ENCODE measurements at regions not wholly inside any gene's neighbourhood (a gene's known extent, or its start where the extent isn't known, plus 50 kb on each side); places are given as distances from the start of the nearest gene placed in this dataset.
"Not testable (repeated sequence)": the region's sequence is repeated elsewhere in the genome, so short reads cannot be mapped to it uniquely, and the experiment has no call there.

DNA sequence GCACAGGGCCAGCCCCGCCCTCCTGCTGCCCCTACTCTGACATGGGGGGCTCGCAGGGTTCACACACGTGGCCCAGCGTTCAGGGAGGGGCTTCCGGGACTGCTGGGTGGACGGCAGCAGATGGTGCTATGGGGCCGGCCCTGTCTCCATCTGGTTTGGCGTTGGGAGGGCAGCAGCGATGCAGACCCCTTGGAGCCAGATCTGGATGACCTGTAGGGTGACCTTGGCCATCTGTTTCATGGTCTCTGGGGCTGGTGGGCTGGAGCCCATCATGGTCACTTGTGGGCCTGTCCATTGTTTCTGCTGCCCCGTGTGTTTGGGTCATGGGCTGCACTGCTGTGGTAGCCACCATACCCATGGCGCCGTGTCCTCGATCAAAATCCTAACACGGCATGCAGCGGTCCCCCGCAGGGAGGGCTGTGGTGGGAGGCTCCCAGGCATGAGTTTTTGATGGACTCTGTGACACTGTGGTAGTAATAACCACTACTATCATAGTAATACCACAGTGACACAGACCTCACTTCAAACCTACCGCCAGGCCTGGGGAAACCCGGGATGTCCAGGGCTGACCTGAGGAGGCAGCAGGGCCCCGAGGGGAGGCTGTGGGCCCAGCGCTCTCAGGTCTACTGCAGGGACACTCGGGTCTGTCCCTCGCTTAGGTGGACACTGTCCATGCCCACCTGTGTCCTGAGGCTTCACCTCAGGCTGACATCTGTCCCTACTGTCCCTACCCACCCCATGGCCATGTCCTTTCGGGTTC, 359.4 kb downstream of the TMEM121 start:
- Histone ChIP-seq H3K36me3 (ENCODE audit: insufficient read depth) (no peaks in the 10 kb centered on the region), H3K27ac (no peak overlapping the region), H3K79me2 (ENCODE audit: insufficient read depth, low read depth) (no peaks in the 10 kb centered on the region), H3K4me3 (IDR thresholded peaks at IDR 0.05; ENCODE audit: insufficient read depth, low read depth, low read length) (no peak overlapping the region), H3K4me2 (no peak overlapping the region), H3K9ac (no peak overlapping the region), H3K4me1 (ENCODE audit: low read depth, poor library complexity, severe bottlenecking) (no peaks in the 10 kb centered on the region), H4K20me1 (ENCODE audit: insufficient read depth) (no peaks in the 10 kb centered on the region), H2AFZ (ENCODE audit: low read depth) (no peak overlapping the region), H3K27me3 (ENCODE audit: insufficient read depth, low read depth) (no peaks in the 10 kb centered on the region)
- TF ChIP-seq, protein P1, sequence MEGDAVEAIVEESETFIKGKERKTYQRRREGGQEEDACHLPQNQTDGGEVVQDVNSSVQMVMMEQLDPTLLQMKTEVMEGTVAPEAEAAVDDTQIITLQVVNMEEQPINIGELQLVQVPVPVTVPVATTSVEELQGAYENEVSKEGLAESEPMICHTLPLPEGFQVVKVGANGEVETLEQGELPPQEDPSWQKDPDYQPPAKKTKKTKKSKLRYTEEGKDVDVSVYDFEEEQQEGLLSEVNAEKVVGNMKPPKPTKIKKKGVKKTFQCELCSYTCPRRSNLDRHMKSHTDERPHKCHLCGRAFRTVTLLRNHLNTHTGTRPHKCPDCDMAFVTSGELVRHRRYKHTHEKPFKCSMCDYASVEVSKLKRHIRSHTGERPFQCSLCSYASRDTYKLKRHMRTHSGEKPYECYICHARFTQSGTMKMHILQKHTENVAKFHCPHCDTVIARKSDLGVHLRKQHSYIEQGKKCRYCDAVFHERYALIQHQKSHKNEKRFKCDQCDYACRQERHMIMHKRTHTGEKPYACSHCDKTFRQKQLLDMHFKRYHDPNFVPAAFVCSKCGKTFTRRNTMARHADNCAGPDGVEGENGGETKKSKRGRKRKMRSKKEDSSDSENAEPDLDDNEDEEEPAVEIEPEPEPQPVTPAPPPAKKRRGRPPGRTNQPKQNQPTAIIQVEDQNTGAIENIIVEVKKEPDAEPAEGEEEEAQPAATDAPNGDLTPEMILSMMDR (conservative IDR thresholded peaks at IDR 0.05; ENCODE audit: low read depth, low read length), result no peak

DNA sequence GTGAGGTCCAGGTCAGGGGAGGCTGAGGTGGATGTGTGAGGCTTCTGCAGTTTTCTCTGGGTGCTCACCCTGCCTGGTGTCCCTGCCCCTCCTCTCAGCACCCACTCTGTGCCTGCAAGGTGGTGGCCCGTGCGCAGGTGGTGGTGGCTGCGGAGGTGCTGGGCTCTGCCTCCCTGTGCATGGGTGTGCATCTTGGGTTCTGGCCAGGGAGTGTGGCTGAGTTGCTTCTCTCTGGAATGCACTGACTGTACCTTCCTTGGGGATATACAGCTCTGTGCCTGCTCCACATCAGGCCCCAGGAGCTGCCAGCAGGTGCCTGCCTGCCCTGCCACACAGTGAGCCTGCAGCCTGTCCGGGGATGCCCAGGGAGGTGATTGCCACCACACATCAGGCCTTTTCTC, 360.4 kb downstream of the TMEM121 start:
- H3K27me3 ChIP-seq (ENCODE audit: insufficient read depth, low read depth); H4K20me1 ChIP-seq (ENCODE audit: insufficient read depth); H3K4me2 ChIP-seq: not testable (repeated sequence)

DNA sequence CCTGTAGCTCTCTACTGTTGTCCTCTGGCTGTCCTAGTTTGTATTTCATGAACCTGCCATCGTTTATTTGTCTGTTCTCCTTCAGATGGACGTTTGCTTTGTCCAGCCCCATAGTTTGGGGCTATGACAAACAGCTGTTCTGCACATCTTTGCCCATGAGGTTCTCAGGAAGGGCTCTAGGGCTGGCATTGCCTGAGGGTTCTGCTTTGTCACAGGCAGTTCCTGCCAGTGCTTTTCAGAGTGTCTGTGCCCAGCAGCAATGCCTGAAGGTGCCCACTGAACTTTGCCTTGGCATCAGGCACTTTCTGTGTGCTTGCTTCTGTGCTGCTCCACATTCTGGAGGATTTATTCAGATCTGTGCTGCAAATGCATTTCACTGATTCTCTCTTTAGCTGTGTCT, 361.3 kb downstream of the TMEM121 start:
- Histone ChIP-seq H3K4me2 (no peak overlapping the region), H3K27ac (no peak overlapping the region)
- TF ChIP-seq, protein P1 (conservative IDR thresholded peaks at IDR 0.05; ENCODE audit: low read depth, low read length), result no peak

More for the DNA sequence above, 360.4 kb downstream of the TMEM121 start:
- H3K79me2 ChIP-seq (ENCODE audit: insufficient read depth, low read depth); H3K36me3 ChIP-seq (ENCODE audit: insufficient read depth); H3K27ac ChIP-seq; H3K4me3 ChIP-seq (IDR thresholded peaks at IDR 0.05; ENCODE audit: insufficient read depth, low read depth, low read length); H3K9ac ChIP-seq; H2AFZ ChIP-seq (ENCODE audit: low read depth); H3K4me1 ChIP-seq (ENCODE audit: low read depth, poor library complexity, severe bottlenecking): not testable (repeated sequence)

DNA sequence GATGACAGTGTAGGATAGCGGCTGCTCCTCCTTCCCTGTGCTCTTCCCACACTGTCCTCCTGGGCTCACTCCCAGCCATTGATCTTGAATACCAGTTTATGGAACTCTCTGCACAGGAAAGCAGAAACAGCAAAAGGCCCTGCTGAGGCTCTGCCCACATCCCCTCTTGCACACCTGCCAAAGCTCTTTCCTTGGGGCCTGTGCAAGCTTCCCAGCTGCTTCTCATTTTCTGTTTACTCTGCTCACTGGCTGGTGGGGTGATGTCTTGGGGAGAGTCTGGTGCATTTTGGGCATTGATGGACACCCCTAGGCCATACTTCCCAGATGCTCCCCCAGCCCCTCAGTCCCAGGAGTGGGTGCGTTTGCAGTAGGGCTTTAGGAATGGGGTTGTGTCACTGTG, 361.8 kb downstream of the TMEM121 start:
- Histone ChIP-seq H3K36me3 (ENCODE audit: insufficient read depth) (no peaks in the 10 kb centered on the region), H3K27me3 (ENCODE audit: insufficient read depth, low read depth) (no peaks in the 10 kb centered on the region), H3K79me2 (ENCODE audit: insufficient read depth, low read depth) (no peaks in the 10 kb centered on the region), H3K4me3 (IDR thresholded peaks at IDR 0.05; ENCODE audit: insufficient read depth, low read depth, low read length) (no peak overlapping the region), H4K20me1 (ENCODE audit: insufficient read depth) (no peaks in the 10 kb centered on the region), H2AFZ (ENCODE audit: low read depth) (no peak overlapping the region), H3K27ac (no peak overlapping the region), H3K9ac (no peak overlapping the region), H3K4me2 (no peak overlapping the region), H3K4me1 (ENCODE audit: low read depth, poor library complexity, severe bottlenecking) (no peaks in the 10 kb centered on the region)
- TF ChIP-seq, protein P1 (conservative IDR thresholded peaks at IDR 0.05; ENCODE audit: low read depth, low read length), result no peak

More for the DNA sequence above, 361.3 kb downstream of the TMEM121 start:
- Histone ChIP-seq H3K79me2 (ENCODE audit: insufficient read depth, low read depth) (no peaks in the 10 kb centered on the region), H2AFZ (ENCODE audit: low read depth) (no peak overlapping the region), H3K4me3 (IDR thresholded peaks at IDR 0.05; ENCODE audit: insufficient read depth, low read depth, low read length) (no peak overlapping the region), H4K20me1 (ENCODE audit: insufficient read depth) (no peaks in the 10 kb centered on the region), H3K4me1 (ENCODE audit: low read depth, poor library complexity, severe bottlenecking) (no peaks in the 10 kb centered on the region), H3K27me3 (ENCODE audit: insufficient read depth, low read depth) (no peaks in the 10 kb centered on the region), H3K36me3 (ENCODE audit: insufficient read depth) (no peaks in the 10 kb centered on the region), H3K9ac (no peak overlapping the region)
